ENCODE measurements at regions not wholly inside any gene's neighbourhood (a gene's known extent, or its start where the extent isn't known, plus 50 kb on each side); places are given as distances from the start of the nearest gene placed in this dataset.

DNA sequence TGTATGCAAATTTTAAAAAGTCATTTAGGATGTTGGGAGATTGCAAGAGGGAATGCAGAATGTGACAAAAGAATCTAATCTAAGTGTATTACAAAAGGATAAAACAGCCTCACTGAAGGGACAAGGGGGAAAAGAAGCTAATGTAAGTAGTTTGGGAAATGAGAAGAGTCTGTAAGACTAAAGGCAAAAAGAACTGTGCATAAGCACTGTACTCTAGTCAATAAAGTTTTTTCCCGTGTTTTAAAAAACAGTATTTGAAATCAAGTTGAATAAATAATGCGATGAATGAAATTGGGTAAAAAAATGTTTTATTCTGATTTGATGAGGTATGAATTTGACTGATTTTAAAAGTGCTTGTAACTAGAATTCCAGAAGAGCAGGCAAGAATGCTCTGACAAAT is 149.8 kb downstream of the VEGFA start:
- TF ChIP-seq, protein P1, sequence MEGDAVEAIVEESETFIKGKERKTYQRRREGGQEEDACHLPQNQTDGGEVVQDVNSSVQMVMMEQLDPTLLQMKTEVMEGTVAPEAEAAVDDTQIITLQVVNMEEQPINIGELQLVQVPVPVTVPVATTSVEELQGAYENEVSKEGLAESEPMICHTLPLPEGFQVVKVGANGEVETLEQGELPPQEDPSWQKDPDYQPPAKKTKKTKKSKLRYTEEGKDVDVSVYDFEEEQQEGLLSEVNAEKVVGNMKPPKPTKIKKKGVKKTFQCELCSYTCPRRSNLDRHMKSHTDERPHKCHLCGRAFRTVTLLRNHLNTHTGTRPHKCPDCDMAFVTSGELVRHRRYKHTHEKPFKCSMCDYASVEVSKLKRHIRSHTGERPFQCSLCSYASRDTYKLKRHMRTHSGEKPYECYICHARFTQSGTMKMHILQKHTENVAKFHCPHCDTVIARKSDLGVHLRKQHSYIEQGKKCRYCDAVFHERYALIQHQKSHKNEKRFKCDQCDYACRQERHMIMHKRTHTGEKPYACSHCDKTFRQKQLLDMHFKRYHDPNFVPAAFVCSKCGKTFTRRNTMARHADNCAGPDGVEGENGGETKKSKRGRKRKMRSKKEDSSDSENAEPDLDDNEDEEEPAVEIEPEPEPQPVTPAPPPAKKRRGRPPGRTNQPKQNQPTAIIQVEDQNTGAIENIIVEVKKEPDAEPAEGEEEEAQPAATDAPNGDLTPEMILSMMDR (conservative IDR thresholded peaks at IDR 0.05; ENCODE audit: low read depth, low read length), result no peak
- TF ChIP-seq EZH2 (IDR thresholded peaks at IDR 0.05; ENCODE audit: low read length, unreplicated experiment), result no peak
- TF ChIP-seq EZH2phosphoT487 (IDR thresholded peaks at IDR 0.05; ENCODE audit: borderline replicate concordance, low read length), result no peak
